HCT116 (cell line): ENCODE measurements at regions not wholly inside any gene's neighbourhood (a gene's known extent, or its start where the extent isn't known, plus 50 kb on each side); places are given as distances from the start of the nearest gene placed in this dataset.

ENCODE experiments used
- CEBPB ChIP-seq: IDR thresholded peaks from 2 replicates; pipeline ENCODE4 v1.6.1; 2012; ENCODE audit warnings: low read depth
- CTCF ChIP-seq, 3 experiments: fragments of 200-600 bp in 1 of 3; sonication (generic) in 1 of 3; IDR thresholded peaks in 2 of 3; conservative IDR thresholded peaks in 1 of 3; 2 replicates each; pipeline ENCODE4 v1.5.1; 2012 to 2017; ENCODE audit warnings: low read depth in 2 of 3, low read length in 2 of 3, antibody characterized with exemption in 1 of 3, borderline replicate concordance in 1 of 3, control low read depth in 1 of 3, mild to moderate bottlenecking in 1 of 3, mixed read lengths in 1 of 3, mixed run types in 1 of 3, moderate library complexity in 1 of 3; ENCODE audit not compliant: insufficient read depth in 1 of 3
- ELF1 ChIP-seq: IDR thresholded peaks from 2 replicates; pipeline ENCODE4 v1.6.1; 2012; ENCODE audit warnings: low read depth, borderline replicate concordance
- EZH2 ChIP-seq: fragments of 200-600 bp; sonication (generic); IDR thresholded peaks from 2 replicates; pipeline ENCODE4 v1.6.1; 2017; ENCODE audit warnings: antibody characterized with exemption, mixed run types
- MAX ChIP-seq: IDR thresholded peaks from 2 replicates; pipeline ENCODE4 v1.6.1; 2012
- POLR2A ChIP-seq: IDR thresholded peaks from 2 replicates; pipeline ENCODE4 v1.7.0; 2011; ENCODE audit warnings: borderline replicate concordance; ENCODE audit not compliant: insufficient read depth, insufficient read length; ENCODE audit errors: extremely low read depth
- POLR2AphosphoS5 ChIP-seq: IDR thresholded peaks from 2 replicates; pipeline ENCODE4 v1.6.1; 2011; ENCODE audit warnings: mild to moderate bottlenecking, low read depth, low read length, moderate library complexity
- RAD21 ChIP-seq: IDR thresholded peaks from 2 replicates; pipeline ENCODE4 v1.6.1; 2012; ENCODE audit warnings: low read depth, mild to moderate bottlenecking
- REST ChIP-seq: IDR thresholded peaks from 2 replicates; pipeline ENCODE4 v1.6.1; 2012; ENCODE audit warnings: low read depth
- SIN3A ChIP-seq: IDR thresholded peaks from 2 replicates; pipeline ENCODE4 v1.6.1; 2012; ENCODE audit warnings: low read depth
- TCF7L2 ChIP-seq: IDR thresholded peaks from 2 replicates; pipeline ENCODE4 v1.7.0; 2011; ENCODE audit warnings: borderline replicate concordance, inconsistent platforms; ENCODE audit not compliant: insufficient read depth, insufficient read length; ENCODE audit errors: extremely low read depth
- YY1 ChIP-seq: IDR thresholded peaks from 2 replicates; pipeline ENCODE4 v1.6.1; 2011; ENCODE audit warnings: low read length, low read depth, moderate library complexity, mild to moderate bottlenecking; ENCODE audit not compliant: insufficient replicate concordance; ENCODE audit errors: extremely low read depth
- ZNF274 ChIP-seq: fragments of 200-500 bp; sonication (Bioruptor generic); IDR thresholded peaks from 2 replicates; pipeline ENCODE4 v1.6.1; 2014; ENCODE audit warnings: mild to moderate bottlenecking, low read depth, low read length, inconsistent platforms
- TF ChIP-seq, protein P1 (sequence below): IDR thresholded peaks from 2 replicates; pipeline ENCODE4 v1.6.1; 2012

GRCh38 chr2:139354518-139354917 lies 574.3 kb upstream of the NXPH2 start:
- TF ChIP-seq POLR2A (no peak), CTCF (IDR thresholded peaks at IDR 0.05 in 2 of 3, conservative IDR thresholded peaks at IDR 0.05 in 1 of 3; ENCODE audit: borderline replicate concordance in 1 of 3, insufficient read depth in 1 of 3, low read depth in 2 of 3, low read length in 2 of 3) (no peak), ELF1 (no peak), TCF7L2 (no peak), ZNF274 (no peak), POLR2AphosphoS5 (no peak), REST (no peak), SIN3A (no peak), MAX (no peak), CEBPB (no peak), YY1 (no peak), EZH2 (no peak), RAD21 (no peak)
- TF ChIP-seq, protein P1, sequence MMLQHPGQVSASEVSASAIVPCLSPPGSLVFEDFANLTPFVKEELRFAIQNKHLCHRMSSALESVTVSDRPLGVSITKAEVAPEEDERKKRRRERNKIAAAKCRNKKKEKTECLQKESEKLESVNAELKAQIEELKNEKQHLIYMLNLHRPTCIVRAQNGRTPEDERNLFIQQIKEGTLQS, result no peak
